ENCODE measurements at regions not wholly inside any gene's neighbourhood (a gene's known extent, or its start where the extent isn't known, plus 50 kb on each side); places are given as distances from the start of the nearest gene placed in this dataset.

DNA sequence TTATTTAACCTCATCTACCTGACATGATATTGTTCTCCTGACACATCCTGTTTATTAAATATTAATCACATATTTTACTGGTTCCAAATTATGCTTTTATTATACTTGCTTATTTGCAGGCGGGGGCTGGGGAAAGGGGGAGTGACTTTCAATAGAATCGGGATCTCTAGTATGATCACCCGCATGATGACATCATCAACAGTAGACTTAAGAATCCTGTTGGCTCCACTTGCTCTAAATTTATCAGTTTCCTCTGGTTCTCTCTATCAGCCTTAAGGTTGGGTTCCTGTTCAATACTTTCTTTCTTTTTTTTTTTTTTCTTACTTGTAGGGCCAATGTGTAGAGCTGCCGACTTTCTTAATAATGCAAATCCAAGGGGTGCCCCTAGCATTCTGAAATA, 317.5 kb downstream of the BCHE start:
- no peak for TF ChIP-seq TCF12 (IDR thresholded peaks at IDR 0.05; ENCODE audit: low read depth)

DNA sequence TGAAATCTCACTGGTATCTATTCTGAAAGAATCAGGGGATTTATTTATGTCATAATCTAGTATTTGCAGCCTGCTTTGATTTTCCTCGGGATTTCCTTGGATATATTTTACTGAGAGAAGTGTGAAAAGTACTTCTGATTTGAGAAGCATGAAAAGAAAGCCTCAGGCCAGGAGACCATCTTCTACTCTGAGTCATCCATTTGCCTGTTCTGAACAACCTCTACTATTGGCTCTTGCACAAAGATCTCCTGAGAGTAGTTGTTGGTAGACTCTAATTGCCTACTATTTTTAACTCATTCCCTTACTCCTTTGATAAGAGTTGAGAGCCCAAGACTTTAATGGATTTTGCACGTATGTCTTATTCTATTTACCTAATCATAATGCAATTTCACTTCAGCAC, 318.9 kb downstream of the BCHE start:
- TF ChIP-seq TEAD4 (IDR thresholded peaks at IDR 0.05) (no peak), FOXM1 (IDR thresholded peaks at IDR 0.05; ENCODE audit: borderline replicate concordance, low read depth) (no peak), TAF1 (IDR thresholded peaks at IDR 0.05; ENCODE audit: low read depth) (no peak), RAD21 (IDR thresholded peaks at IDR 0.05; ENCODE audit: low read depth) (no peak), CEBPB (IDR thresholded peaks at IDR 0.05) (no peak), EGR1 (IDR thresholded peaks at IDR 0.05) (no peak), CREB1 (IDR thresholded peaks at IDR 0.05; ENCODE audit: low read depth) (no peak), ZBTB7A (IDR thresholded peaks at IDR 0.05; ENCODE audit: low read depth) (no peak), EP300 (IDR thresholded peaks at IDR 0.05; ENCODE audit: borderline replicate concordance) (no peak), NFIC (IDR thresholded peaks at IDR 0.05) (no peak), TCF12 (IDR thresholded peaks at IDR 0.05; ENCODE audit: low read depth) (no peak), YY1 (IDR thresholded peaks at IDR 0.05; ENCODE audit: low read depth) (no peak)
- TF ChIP-seq, protein P1, sequence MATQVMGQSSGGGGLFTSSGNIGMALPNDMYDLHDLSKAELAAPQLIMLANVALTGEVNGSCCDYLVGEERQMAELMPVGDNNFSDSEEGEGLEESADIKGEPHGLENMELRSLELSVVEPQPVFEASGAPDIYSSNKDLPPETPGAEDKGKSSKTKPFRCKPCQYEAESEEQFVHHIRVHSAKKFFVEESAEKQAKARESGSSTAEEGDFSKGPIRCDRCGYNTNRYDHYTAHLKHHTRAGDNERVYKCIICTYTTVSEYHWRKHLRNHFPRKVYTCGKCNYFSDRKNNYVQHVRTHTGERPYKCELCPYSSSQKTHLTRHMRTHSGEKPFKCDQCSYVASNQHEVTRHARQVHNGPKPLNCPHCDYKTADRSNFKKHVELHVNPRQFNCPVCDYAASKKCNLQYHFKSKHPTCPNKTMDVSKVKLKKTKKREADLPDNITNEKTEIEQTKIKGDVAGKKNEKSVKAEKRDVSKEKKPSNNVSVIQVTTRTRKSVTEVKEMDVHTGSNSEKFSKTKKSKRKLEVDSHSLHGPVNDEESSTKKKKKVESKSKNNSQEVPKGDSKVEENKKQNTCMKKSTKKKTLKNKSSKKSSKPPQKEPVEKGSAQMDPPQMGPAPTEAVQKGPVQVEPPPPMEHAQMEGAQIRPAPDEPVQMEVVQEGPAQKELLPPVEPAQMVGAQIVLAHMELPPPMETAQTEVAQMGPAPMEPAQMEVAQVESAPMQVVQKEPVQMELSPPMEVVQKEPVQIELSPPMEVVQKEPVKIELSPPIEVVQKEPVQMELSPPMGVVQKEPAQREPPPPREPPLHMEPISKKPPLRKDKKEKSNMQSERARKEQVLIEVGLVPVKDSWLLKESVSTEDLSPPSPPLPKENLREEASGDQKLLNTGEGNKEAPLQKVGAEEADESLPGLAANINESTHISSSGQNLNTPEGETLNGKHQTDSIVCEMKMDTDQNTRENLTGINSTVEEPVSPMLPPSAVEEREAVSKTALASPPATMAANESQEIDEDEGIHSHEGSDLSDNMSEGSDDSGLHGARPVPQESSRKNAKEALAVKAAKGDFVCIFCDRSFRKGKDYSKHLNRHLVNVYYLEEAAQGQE (IDR thresholded peaks at IDR 0.05; ENCODE audit: low read depth): no peak
- TF ChIP-seq, protein P2, sequence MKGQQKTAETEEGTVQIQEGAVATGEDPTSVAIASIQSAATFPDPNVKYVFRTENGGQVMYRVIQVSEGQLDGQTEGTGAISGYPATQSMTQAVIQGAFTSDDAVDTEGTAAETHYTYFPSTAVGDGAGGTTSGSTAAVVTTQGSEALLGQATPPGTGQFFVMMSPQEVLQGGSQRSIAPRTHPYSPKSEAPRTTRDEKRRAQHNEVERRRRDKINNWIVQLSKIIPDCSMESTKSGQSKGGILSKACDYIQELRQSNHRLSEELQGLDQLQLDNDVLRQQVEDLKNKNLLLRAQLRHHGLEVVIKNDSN (IDR thresholded peaks at IDR 0.05): no peak
- TF ChIP-seq, protein P3, sequence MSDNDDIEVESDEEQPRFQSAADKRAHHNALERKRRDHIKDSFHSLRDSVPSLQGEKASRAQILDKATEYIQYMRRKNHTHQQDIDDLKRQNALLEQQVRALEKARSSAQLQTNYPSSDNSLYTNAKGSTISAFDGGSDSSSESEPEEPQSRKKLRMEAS (IDR thresholded peaks at IDR 0.05): no peak

DNA sequence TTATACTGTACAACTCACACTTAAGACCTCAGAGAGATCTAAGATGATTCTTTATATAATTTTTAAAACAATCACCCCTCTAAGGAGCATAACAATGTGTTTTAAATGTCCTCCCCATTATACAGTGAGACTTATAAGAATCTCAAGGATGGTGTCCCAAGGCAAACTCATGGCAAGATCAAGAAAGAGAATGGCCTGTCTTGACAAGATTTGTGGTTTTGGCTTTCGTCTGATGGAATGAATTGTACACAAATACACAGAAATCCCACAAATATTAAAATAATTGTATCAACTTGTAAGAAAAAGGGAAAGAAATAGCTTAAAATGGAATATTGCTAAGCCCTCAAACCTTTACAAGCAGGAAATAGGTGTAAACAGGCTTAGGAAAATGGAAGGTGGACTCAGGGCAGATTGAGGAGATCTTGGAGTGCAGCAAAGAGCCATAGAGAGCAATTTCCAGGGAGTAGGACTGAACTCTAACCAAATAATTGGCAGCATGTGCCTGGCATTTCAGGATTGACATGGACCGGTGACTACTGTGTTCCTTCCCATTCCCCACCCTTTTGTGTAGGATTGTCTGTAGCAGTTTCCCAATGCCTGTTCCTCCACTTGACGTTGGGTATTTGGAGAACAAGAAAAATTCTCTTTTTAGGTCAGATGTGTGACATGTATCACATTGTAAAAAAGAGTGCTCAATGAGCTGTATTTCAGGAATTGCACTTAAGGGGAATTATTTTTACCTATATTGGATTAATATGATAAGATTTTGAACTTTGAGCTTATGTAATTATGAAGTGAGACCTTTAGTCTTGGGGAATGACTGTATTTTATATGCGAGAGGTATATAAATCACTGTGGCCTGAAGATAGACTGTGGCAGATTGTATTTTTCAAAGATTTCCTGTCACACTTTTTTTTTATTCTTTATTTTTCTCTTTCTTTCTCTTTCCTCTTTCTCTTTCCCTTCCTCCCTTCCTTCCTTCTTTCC, 317.8 kb upstream of the SLITRK3 start:
- TF ChIP-seq ZBTB7A (IDR thresholded peaks at IDR 0.05; ENCODE audit: low read depth) (no peak), EP300 (IDR thresholded peaks at IDR 0.05; ENCODE audit: borderline replicate concordance) (no peak), RAD21 (IDR thresholded peaks at IDR 0.05; ENCODE audit: low read depth) (no peak), TCF12 (IDR thresholded peaks at IDR 0.05; ENCODE audit: low read depth) (no peak), TAF1 (IDR thresholded peaks at IDR 0.05; ENCODE audit: low read depth) (no peak), YY1 (IDR thresholded peaks at IDR 0.05; ENCODE audit: low read depth) (no peak), CEBPB (IDR thresholded peaks at IDR 0.05) (no peak), CREB1 (IDR thresholded peaks at IDR 0.05; ENCODE audit: low read depth) (no peak), FOXM1 (IDR thresholded peaks at IDR 0.05; ENCODE audit: borderline replicate concordance, low read depth) (no peak), TEAD4 (IDR thresholded peaks at IDR 0.05) (no peak), NFIC (IDR thresholded peaks at IDR 0.05) (no peak), EGR1 (IDR thresholded peaks at IDR 0.05) (no peak)
- TF ChIP-seq, protein P3 (IDR thresholded peaks at IDR 0.05): no peak
- TF ChIP-seq, protein P1 (IDR thresholded peaks at IDR 0.05; ENCODE audit: low read depth): no peak
- TF ChIP-seq, protein P2 (IDR thresholded peaks at IDR 0.05): no peak

DNA sequence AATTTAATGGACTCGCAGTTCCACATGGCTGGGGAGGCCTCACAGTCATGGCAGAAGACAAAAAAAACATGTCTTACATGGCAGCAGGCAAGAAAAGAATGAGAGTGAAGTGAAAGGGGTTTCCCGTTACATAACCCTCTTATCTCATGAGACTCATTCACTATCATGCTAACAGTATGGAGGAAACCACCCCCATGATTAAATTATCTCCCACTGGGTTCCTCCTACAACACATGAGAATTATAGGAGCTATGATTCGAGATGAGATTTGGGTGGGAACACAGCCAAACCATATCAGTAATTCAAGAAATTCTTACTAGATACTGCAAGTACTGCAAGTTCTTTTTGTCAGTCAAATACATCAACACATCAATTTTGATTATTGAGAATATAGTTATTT, 311.4 kb upstream of the SLITRK3 start:
- TF ChIP-seq RAD21 (IDR thresholded peaks at IDR 0.05; ENCODE audit: low read depth) (no peak), CEBPB (IDR thresholded peaks at IDR 0.05) (no peak), FOXM1 (IDR thresholded peaks at IDR 0.05; ENCODE audit: borderline replicate concordance, low read depth) (no peak), EGR1 (IDR thresholded peaks at IDR 0.05) (no peak), EP300 (IDR thresholded peaks at IDR 0.05; ENCODE audit: borderline replicate concordance) (no peak), TEAD4 (IDR thresholded peaks at IDR 0.05) (no peak), YY1 (IDR thresholded peaks at IDR 0.05; ENCODE audit: low read depth) (no peak), TAF1 (IDR thresholded peaks at IDR 0.05; ENCODE audit: low read depth) (no peak), ZBTB7A (IDR thresholded peaks at IDR 0.05; ENCODE audit: low read depth) (no peak), TCF12 (IDR thresholded peaks at IDR 0.05; ENCODE audit: low read depth) (no peak), NFIC (IDR thresholded peaks at IDR 0.05) (no peak), CREB1 (IDR thresholded peaks at IDR 0.05; ENCODE audit: low read depth) (no peak)
- TF ChIP-seq, protein P1 (IDR thresholded peaks at IDR 0.05; ENCODE audit: low read depth): no peak
- TF ChIP-seq, protein P2 (IDR thresholded peaks at IDR 0.05): no peak
- TF ChIP-seq, protein P3 (IDR thresholded peaks at IDR 0.05): no peak

Data from Ishikawa (cell line).